Femur (tissue), 1 donor: ENCODE measurements at regions not wholly inside any gene's neighbourhood (a gene's known extent, or its start where the extent isn't known, plus 50 kb on each side); places are given as distances from the start of the nearest gene placed in this dataset.

ENCODE experiments used
- DNase-seq: peaks from one replicate; pipeline ENCODE4 v3.0.0-alpha.2; 2017

GRCh38 chr16:63005356-63005755 lies 969.1 kb upstream of the CDH8 start:
- DNase-seq, result no peak

- DNase-seq, result no peak
Measured at GRCh38 chr16:62989480-62989879, 953.2 kb upstream of the CDH8 start.

GRCh38 chr16:62985722-62986121 lies 949.5 kb upstream of the CDH8 start:
- no peak for DNase-seq

- no peak for DNase-seq
Measured at GRCh38 chr16:62978451-62978850, 942.2 kb upstream of the CDH8 start.

DNA sequence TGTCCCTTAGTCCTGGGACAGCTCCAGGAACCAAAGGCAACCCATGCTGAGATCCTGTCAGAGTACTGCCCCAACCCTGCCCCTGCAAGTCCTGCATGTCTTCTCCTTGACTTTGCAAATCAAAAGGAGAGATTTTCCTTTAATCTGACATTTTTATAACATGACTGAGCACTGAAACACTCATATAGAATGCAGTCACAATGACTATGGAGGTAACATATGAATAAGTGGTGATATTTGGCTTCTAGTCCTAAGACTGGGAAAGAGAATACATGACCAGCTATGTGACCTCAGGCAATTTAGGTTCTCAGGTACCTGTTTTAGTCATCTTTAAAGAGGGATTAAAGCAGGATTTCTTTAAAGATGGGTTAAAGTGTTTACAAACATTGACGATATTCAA lies 941.6 kb upstream of the CDH8 start:
- DNase-seq, result no peak

DNA sequence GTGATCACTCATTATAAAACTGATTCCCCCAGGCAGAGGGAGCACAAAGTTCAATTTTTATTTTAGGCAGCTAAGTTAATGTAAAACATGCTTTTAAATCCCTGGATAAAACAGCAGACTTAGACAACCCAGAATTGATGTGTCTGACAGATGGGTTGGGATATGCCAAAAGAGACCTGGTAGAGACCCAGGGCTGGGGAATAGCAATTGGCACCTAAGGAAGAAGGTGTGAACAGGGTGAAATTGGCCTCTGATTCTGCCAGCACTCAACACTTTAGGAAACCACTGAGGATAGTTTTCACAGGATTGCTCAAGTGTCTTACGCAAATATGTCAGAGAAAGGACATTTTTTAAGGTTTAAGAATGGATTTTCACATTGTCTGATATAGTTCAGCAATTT lies 938.2 kb upstream of the CDH8 start:
- peak; percentile 16 for DNase-seq

- DNase-seq, result no peak
Measured at GRCh38 chr16:62970851-62971250, 934.6 kb upstream of the CDH8 start.

GRCh38 chr16:62969711-62970318 lies 933.6 kb upstream of the CDH8 start:
- no peak for DNase-seq

DNA sequence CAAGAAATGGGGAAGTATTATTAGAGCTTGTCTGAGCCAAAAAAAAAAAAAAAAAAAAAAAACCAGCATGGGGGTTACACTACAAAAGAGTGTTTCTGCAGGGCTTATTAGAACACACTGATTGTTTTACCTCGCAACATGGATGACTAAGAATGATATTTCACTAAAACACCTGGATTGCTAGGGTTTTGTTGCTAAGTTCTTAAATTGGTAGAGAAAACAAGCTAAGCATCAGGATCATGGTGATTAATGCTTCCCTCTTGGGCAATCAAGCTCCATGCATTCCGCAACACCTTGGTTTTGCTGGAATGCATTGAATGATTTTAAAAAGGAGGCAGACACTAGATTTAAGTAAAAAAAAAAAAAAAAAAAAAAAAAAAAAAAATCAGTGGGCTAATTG lies 931.4 kb upstream of the CDH8 start:
- DNase-seq, result no peak

DNA sequence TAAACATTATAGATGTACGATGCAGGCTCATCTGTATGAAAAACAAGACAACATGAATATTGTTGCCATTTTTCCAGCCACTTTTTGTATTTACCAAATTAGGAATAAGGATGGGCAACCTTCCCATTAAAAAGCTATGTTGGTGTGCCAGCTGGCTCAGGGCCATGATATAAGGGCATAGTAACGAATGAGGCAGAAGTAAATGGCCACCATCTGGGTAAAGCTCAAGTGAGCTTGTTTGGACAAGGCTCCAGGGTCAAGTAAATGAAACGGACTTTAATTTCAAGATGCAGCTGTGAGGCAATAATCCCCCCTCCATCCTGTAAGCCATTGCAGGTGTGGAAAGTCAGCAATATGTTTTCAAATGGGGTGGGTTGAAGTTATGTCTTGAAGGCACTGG lies 930.9 kb upstream of the CDH8 start:
- no peak for DNase-seq

DNA sequence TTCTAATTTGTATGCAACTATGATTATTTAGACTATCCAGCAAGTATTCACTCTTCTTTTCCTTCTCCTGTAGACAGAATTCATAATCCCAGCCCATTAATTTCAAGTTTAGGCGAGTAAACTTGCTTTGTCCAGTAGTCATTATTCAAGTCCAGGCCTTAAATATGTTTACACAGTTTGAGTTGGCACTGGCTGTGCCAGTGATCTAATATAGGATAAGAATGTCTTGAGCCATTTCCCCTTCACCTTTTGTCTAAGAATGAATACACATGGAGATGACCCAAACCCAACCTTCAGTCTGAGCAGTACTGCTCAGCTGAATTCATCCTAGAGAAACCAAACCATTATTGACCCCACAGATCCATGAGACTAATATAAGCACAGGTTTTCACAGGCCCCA lies 930.4 kb upstream of the CDH8 start:
- no peak for DNase-seq

- no peak for DNase-seq
Measured at GRCh38 chr16:62965831-62966230, 929.6 kb upstream of the CDH8 start.

GRCh38 chr16:62963846-62964245 lies 927.6 kb upstream of the CDH8 start:
- DNase-seq, result no peak

GRCh38 chr16:62955033-62955349 lies 918.8 kb upstream of the CDH8 start:
- no peak for DNase-seq

DNA sequence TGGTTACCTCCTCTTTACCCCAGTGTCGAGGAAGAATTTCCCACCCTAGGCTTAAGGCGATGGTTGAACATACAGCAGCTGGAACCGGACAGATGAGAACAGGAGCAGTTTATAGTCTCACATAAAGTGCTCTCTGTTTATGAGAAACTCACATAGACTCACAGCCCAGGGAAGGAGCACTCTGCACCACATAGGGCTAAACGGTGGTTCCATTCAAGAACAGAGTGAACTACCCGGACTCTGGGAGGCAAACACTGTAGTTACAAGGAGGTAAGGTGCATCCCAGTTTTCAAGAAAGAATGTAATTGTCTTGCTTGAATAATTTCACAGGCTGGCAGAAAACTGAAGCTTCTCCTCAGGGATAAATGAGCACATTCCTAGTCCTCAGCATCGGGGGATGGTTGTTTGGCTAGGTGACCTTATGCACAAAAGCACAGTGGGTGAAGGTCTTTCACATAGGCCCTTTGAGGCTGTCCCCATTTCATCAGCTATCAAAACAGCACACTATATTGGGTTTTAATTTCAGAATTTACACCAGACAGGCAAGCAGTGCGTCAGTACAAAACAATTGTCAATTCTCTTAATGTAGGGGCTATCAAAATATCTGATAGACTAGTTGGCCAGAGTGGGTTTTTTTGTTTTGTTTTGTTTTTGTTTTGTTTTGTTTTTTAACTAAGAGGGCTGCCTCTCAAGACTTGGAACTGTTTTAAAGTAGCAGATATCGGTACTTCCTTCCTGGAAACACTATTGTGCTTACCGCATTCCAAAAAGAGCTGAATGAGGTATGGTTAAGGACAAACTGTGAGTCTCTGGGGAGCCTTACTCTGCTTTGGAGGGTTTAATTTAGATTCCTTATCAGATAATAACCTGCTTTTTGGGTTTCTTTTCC lies 918.1 kb upstream of the CDH8 start:
- no peak for DNase-seq

DNA sequence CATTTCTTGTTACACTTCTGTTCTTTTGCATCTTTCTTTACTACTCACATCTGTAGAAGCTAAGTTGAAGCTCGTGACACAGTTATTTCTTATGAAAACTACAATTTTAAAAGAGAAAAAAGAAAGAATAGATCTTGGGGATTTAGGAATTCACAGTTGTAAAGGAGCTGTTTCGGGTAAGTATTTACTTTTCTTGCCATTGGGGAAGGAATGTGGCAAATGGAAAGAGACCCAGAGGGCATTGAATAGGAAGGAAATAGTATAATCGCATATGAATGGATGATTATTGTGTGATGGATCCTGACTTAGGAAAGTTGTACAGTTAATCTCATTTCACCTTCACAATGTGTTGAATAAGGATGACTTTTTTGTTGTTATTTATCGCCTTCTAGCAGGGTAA lies 914.1 kb upstream of the CDH8 start:
- DNase-seq, result no peak

DNA sequence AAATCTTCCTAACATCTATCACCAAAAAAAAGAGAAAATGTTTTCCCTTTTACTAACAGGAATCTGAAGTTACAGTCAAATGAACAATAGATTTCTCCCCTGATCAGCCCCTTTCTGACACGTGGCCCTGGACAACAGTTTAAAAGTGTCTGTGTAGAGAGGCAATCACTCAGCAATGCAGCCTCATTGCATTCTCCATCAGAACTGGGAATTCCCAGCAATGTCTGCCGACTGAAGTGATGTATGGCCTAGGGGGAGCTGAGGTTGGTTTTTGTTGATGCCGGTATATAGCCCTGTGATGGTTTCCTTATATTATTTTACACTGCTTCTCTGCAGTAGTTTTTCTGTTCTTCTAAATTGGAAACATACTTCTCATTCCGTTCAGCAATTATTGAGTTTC lies 904.3 kb upstream of the CDH8 start:
- DNase-seq, result no peak

DNA sequence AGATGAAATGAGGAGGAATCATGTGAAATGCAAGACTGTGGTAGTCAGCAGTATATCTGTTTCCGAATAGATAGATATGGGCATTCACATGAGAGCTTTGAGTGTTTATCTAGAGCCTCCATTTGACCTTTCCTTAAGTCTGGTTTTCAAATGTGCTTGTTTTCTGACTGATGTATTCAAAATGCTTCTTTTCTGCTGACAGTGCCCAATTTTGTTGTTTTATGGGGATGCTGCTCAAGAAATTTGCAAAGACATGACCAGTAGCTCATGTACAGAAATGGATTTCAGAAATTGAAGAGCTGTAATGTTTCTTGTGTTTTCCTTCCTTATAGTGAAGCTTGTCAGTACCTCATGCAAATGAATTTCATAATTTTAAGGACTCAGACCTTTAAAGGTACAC lies 903.4 kb upstream of the CDH8 start:
- DNase-seq, result no peak

DNA sequence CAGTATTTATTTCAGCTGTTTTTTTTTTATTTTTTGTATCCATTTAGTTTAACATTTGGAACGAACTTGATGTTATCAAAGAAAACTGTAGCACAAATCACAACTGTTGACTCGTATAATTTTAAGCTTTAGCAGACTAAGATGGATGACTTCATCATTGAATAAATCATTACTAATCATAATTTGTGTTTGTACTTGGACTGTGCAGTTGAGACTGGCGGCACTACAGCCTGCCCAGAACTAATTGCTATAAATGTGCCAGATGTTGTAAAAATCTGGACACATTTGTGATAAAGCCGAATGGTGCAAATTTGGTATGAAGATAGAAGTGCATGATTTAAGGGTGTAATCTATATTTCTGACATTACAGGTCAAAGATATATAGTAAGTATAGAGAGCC lies 897.7 kb upstream of the CDH8 start:
- no peak for DNase-seq

DNA sequence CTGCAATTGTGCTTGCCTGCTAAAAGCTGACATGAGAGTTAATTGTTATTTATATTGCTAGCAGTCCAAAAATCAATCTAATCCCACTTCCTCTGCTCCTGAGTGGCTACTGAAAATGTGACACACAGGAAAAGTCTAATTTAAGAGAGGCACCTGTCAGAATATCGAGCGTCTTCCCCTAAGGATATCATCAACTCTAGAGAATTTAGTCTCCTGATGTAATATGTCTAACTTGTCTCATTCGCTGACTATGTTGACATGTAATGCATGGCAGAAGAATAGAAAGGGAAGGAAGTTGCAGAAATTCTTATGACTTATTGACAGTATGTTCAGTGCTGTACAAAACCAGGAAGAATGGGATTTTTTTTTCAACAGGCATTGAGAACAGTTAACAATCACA lies 893.4 kb upstream of the CDH8 start:
- no peak for DNase-seq

GRCh38 chr16:62927122-62927521 lies 890.9 kb upstream of the CDH8 start:
- no peak for DNase-seq

GRCh38 chr16:62926121-62926801 lies 890.0 kb upstream of the CDH8 start:
- DNase-seq, result no peak

- DNase-seq, result peak; percentile 27
Measured at GRCh38 chr16:62921904-62922303, 885.7 kb upstream of the CDH8 start.

GRCh38 chr16:62913924-62914323 lies 877.7 kb upstream of the CDH8 start:
- DNase-seq, result no peak
